ENCODE measurements at regions not wholly inside any gene's neighbourhood (a gene's known extent, or its start where the extent isn't known, plus 50 kb on each side); places are given as distances from the start of the nearest gene placed in this dataset.
A peak's percentile ranks its signal among the peaks of the same experiment; 100 is the strongest.

GRCh38 chrX:112555831-112556230, 123.9 kb downstream of the LHFPL1 start:
- Histone ChIP-seq H3K4me1 (ENCODE audit: control insufficient read depth, insufficient read depth, low read length) (no peaks in the 10 kb centered on the region), H3K9me3 (replicated peaks; ENCODE audit: control insufficient read depth, insufficient read depth, low read length) (no peaks in the 10 kb centered on the region; the same call in 2 of the 3 replicates), H2AFZ (ENCODE audit: control insufficient read depth, low read depth, low read length) (no peak overlapping the region), H3K36me3 (ENCODE audit: control insufficient read depth in 2 of 2, insufficient read depth in 2 of 2, low read length in 1 of 2) (no peaks in the 10 kb centered on the region), H3K27ac (ENCODE audit: control insufficient read depth, insufficient read depth) (no peak overlapping the region), H4K20me1 (ENCODE audit: control insufficient read depth, insufficient read depth) (no peaks in the 10 kb centered on the region), H3K79me2 (ENCODE audit: control insufficient read depth, insufficient read depth, low read length) (no peaks in the 10 kb centered on the region), H3K27me3 (replicated peaks in 1 of 2; ENCODE audit: control insufficient read depth in 2 of 2, insufficient read depth in 2 of 2, low read length in 1 of 2) (no peaks in the 10 kb centered on the region; a peak in 1 of 4 replicates), H3K4me2 (ENCODE audit: control insufficient read depth, insufficient read depth) (no peak overlapping the region), H3K4me3 (no peak overlapping the region), H3K9ac (ENCODE audit: control insufficient read depth, insufficient read depth, low read length) (no peak overlapping the region)
- FAIRE-seq, result no peak
- ChIA-PET POLR2A (no interaction called here), SMC1A (ENCODE audit: uncharacterized antibody, unreplicated experiment) (interaction anchor here (1.0 kb wide), 1 partner anchor 93 kb away, joined by 3 read pairs; no protein-coding TSS in a partner anchor), CTCF (no interaction called here), RAD21 (ENCODE audit: unreplicated experiment) (no interaction called here)
- intact Hi-C loops (cut with micrococcal nuclease; ENCODE audit: unreplicated experiment), result no loop called here
- 0% methylated on average over 3 of the region's 3 CpGs for WGBS (ENCODE audit: insufficient coverage, insufficient replicate concordance, low lambda C conversion rate, missing lambda C conversion rate)
- DNase-seq (ENCODE audit: low read depth, low spot score), result no peak
- ATAC-seq, result peak; percentile 57
- in situ Hi-C loops (cut with MboI), result no loop called here
- TF ChIP-seq ZNF384 (IDR thresholded peaks at IDR 0.05; ENCODE audit: borderline replicate concordance, low read depth, low read length), result no peak
- 0 out of 2 replicates have a peak, but pooled peaks have one; percentile 11 for TF ChIP-seq IKZF1 (conservative IDR thresholded peaks at IDR 0.05)
- no peak for TF ChIP-seq HDAC6 (IDR thresholded peaks at IDR 0.05; ENCODE audit: unreplicated experiment)
- BruUV-seq (replicated peaks), result no TSS peak

DNA sequence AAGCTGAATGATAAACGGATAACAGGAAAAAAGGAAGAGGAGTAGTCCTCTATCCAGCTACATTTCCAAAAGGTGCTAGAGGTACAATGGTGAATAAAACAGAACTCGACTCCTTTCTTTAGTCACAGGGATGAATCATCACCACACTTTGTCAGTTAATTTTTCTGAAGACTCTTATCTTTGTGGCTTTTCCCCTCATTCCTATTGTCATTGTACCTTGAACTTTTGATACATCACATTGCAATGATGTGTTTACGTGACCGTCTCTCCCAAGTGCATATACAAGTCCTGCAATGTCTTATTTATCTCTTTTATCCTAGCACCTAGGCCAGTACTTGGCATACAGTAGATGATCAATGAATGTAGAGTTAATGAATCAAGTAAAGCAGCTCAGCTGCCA, 134.7 kb downstream of the LHFPL1 start:
- Histone ChIP-seq H3K27ac (ENCODE audit: control insufficient read depth, insufficient read depth) (no peak overlapping the region), H3K4me3 (no peak overlapping the region), H3K27me3 (replicated peaks in 1 of 2; ENCODE audit: control insufficient read depth in 2 of 2, insufficient read depth in 2 of 2, low read length in 1 of 2) (no peaks in the 10 kb centered on the region), H2AFZ (ENCODE audit: control insufficient read depth, low read depth, low read length) (no peak overlapping the region), H3K4me2 (ENCODE audit: control insufficient read depth, insufficient read depth) (no peak overlapping the region), H4K20me1 (ENCODE audit: control insufficient read depth, insufficient read depth) (no peaks in the 10 kb centered on the region), H3K4me1 (ENCODE audit: control insufficient read depth, insufficient read depth, low read length) (no peaks in the 10 kb centered on the region), H3K79me2 (ENCODE audit: control insufficient read depth, insufficient read depth, low read length) (no peaks in the 10 kb centered on the region), H3K36me3 (ENCODE audit: control insufficient read depth in 2 of 2, insufficient read depth in 2 of 2, low read length in 1 of 2) (no peaks in the 10 kb centered on the region), H3K9me3 (replicated peaks; ENCODE audit: control insufficient read depth, insufficient read depth, low read length) (no peaks in the 10 kb centered on the region), H3K9ac (ENCODE audit: control insufficient read depth, insufficient read depth, low read length) (no peak overlapping the region)
- ChIA-PET CTCF (no interaction called here), SMC1A (ENCODE audit: uncharacterized antibody, unreplicated experiment) (no interaction called here), RAD21 (ENCODE audit: unreplicated experiment) (no interaction called here), POLR2A (no interaction called here)
- no peak for FAIRE-seq
- no peak for ATAC-seq
- in situ Hi-C loops (cut with MboI) (no loop called here), intact Hi-C loops (cut with micrococcal nuclease; ENCODE audit: unreplicated experiment) (no loop called here)
- WGBS (ENCODE audit: insufficient coverage, insufficient replicate concordance, low lambda C conversion rate, missing lambda C conversion rate), result 50% methylated on average over 4 of the region's 4 CpGs
- DNase-seq (ENCODE audit: low read depth, low spot score), result no peak
- BruUV-seq (replicated peaks), result no TSS peak
- TF ChIP-seq RUNX3 (IDR thresholded peaks at IDR 0.05; ENCODE audit: low read length) (no peak), ZNF207 (IDR thresholded peaks at IDR 0.05; ENCODE audit: borderline replicate concordance) (no peak), MAX (IDR thresholded peaks at IDR 0.05; ENCODE audit: low read depth, low read length) (no peak), RCOR1 (conservative IDR thresholded peaks at IDR 0.05; ENCODE audit: low read depth, low read length) (no peak), CREB1 (IDR thresholded peaks at IDR 0.05; ENCODE audit: low read depth) (no peak), PBX3 (IDR thresholded peaks at IDR 0.05; ENCODE audit: insufficient replicate concordance, low read depth, low read length) (no peak)
- TF ChIP-seq, protein P1, sequence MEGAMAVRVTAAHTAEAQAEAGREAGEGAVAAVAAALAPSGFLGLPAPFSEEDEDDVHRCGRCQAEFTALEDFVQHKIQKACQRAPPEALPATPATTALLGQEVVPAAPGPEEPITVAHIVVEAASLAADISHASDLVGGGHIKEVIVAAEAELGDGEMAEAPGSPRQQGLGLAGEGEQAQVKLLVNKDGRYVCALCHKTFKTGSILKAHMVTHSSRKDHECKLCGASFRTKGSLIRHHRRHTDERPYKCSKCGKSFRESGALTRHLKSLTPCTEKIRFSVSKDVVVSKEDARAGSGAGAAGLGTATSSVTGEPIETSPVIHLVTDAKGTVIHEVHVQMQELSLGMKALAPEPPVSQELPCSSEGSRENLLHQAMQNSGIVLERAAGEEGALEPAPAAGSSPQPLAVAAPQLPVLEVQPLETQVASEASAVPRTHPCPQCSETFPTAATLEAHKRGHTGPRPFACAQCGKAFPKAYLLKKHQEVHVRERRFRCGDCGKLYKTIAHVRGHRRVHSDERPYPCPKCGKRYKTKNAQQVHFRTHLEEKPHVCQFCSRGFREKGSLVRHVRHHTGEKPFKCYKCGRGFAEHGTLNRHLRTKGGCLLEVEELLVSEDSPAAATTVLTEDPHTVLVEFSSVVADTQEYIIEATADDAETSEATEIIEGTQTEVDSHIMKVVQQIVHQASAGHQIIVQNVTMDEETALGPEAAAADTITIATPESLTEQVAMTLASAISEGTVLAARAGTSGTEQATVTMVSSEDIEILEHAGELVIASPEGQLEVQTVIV (IDR thresholded peaks at IDR 0.05; ENCODE audit: borderline replicate concordance, partially characterized antibody), result no peak
- TF ChIP-seq, protein P2, sequence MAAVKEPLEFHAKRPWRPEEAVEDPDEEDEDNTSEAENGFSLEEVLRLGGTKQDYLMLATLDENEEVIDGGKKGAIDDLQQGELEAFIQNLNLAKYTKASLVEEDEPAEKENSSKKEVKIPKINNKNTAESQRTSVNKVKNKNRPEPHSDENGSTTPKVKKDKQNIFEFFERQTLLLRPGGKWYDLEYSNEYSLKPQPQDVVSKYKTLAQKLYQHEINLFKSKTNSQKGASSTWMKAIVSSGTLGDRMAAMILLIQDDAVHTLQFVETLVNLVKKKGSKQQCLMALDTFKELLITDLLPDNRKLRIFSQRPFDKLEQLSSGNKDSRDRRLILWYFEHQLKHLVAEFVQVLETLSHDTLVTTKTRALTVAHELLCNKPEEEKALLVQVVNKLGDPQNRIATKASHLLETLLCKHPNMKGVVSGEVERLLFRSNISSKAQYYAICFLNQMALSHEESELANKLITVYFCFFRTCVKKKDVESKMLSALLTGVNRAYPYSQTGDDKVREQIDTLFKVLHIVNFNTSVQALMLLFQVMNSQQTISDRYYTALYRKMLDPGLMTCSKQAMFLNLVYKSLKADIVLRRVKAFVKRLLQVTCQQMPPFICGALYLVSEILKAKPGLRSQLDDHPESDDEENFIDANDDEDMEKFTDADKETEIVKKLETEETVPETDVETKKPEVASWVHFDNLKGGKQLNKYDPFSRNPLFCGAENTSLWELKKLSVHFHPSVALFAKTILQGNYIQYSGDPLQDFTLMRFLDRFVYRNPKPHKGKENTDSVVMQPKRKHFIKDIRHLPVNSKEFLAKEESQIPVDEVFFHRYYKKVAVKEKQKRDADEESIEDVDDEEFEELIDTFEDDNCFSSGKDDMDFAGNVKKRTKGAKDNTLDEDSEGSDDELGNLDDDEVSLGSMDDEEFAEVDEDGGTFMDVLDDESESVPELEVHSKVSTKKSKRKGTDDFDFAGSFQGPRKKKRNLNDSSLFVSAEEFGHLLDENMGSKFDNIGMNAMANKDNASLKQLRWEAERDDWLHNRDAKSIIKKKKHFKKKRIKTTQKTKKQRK (IDR thresholded peaks at IDR 0.05; ENCODE audit: low read depth, low read length), result no peak

Data from GM12878 (cell line).